Neural progenitor cell (in vitro differentiated cells): ENCODE measurements at regions not wholly inside any gene's neighbourhood (a gene's known extent, or its start where the extent isn't known, plus 50 kb on each side); places are given as distances from the start of the nearest gene placed in this dataset.

Experiments
- DNase-seq: peaks from one replicate; pipeline ENCODE4 v3.0.0-alpha.2; 2016; ENCODE audit warnings: low spot score
- H2AFZ ChIP-seq: fragments of 200-600 bp; sonication (generic); replicated peaks from 2 replicates; pipeline ENCODE4 v1.6.1; 2016; ENCODE audit warnings: antibody characterized with exemption
- H3F3A ChIP-seq: fragments of 200-600 bp; sonication (generic); 2 replicates; pipeline ENCODE4 v1.6.1; 2016; ENCODE audit warnings: antibody characterized with exemption, low read depth
- H3K27ac ChIP-seq: fragments of 200-600 bp; sonication (generic); 2 replicates; pipeline ENCODE4 v1.5.1; 2016; ENCODE audit warnings: mild to moderate bottlenecking
- H3K27me3 ChIP-seq: fragments of 200-600 bp; sonication (generic); 2 replicates; pipeline ENCODE4 v1.6.1; 2016; ENCODE audit warnings: mild to moderate bottlenecking, moderate library complexity
- H3K36me3 ChIP-seq: fragments of 200-600 bp; sonication (generic); 2 replicates; pipeline ENCODE4 v1.5.1; 2016
- H3K4me1 ChIP-seq: fragments of 200-600 bp; sonication (generic); 2 replicates; pipeline ENCODE4 v1.6.1; 2016; ENCODE audit warnings: mixed run types
- H3K4me2 ChIP-seq: fragments of 200-600 bp; sonication (generic); 2 replicates; pipeline ENCODE4 v1.6.1; 2016
- H3K4me3 ChIP-seq: fragments of 200-600 bp; sonication (generic); 2 replicates; pipeline ENCODE4 v1.5.1; 2016
- H3K79me2 ChIP-seq: fragments of 200-600 bp; sonication (generic); 2 replicates; pipeline ENCODE4 v1.6.1; 2016; ENCODE audit warnings: low read depth
- H3K9ac ChIP-seq: fragments of 200-600 bp; sonication (generic); 2 replicates; pipeline ENCODE4 v1.6.1; 2016
- H3K9me3 ChIP-seq: fragments of 200-600 bp; sonication (generic); 2 replicates; pipeline ENCODE4 v1.5.1; 2016; ENCODE audit warnings: low read depth
- H4K20me1 ChIP-seq: fragments of 200-600 bp; sonication (generic); 2 replicates; pipeline ENCODE4 v1.6.1; 2016; ENCODE audit warnings: low read depth
- H3K27ac Mint-ChIP-seq: 3 replicates; pipeline ENCODE4 v1.8.0; 2021; ENCODE audit warnings: mixed read lengths
- H3K27me3 Mint-ChIP-seq: 2 replicates; pipeline ENCODE4 v1.8.0; 2022; ENCODE audit warnings: low read depth, mild to moderate bottlenecking, inconsistent platforms, moderate library complexity, mixed read lengths; ENCODE audit not compliant: insufficient read depth
- H3K36me3 Mint-ChIP-seq: 3 replicates; pipeline ENCODE4 v1.8.0; 2021; ENCODE audit warnings: mixed read lengths
- H3K4me1 Mint-ChIP-seq: 3 replicates; pipeline ENCODE4 v1.8.0; 2021; ENCODE audit warnings: mixed read lengths
- H3K4me3 Mint-ChIP-seq: 3 replicates; pipeline ENCODE4 v1.8.0; 2021; ENCODE audit warnings: mild to moderate bottlenecking, moderate library complexity, mixed read lengths
- H3K9me3 Mint-ChIP-seq: 3 replicates; pipeline ENCODE4 v1.8.0; 2020; ENCODE audit warnings: mixed read lengths
- EZH2 ChIP-seq: fragments of 200-600 bp; sonication (generic); IDR thresholded peaks from 2 replicates; pipeline ENCODE4 v1.6.1; 2017; ENCODE audit warnings: antibody characterized with exemption, mild to moderate bottlenecking, moderate library complexity
- EZH2phosphoT487 ChIP-seq: fragments of 200-600 bp; sonication (generic); IDR thresholded peaks from 2 replicates; pipeline ENCODE4 v1.6.1; 2017; ENCODE audit warnings: antibody characterized with exemption
- TF ChIP-seq, protein P1 (sequence below): fragments of 200-600 bp; sonication (generic); IDR thresholded peaks from 2 replicates; pipeline ENCODE4 v1.5.1; 2017; ENCODE audit warnings: antibody characterized with exemption, mild to moderate bottlenecking

DNA sequence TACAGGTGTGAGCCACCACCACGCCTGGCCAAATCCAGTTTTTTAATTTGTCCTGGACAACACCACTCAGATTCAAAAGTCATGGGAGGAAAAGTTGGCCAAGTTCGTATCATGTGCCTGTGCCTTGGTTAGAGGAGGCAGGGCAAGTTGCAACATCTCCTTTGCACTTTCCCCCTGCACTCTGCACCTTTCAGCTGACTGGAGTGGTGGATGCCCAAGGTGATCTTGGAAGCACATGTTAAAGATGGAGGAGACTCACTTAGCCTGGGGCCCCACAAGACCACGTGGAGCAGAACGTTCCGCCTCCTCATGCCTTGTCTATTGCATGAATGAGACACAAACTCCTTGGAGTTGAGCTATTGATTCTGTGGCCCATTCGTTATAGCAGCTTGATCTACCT lies 82.1 kb upstream of the FZD10 start:
- TF ChIP-seq, protein P1, sequence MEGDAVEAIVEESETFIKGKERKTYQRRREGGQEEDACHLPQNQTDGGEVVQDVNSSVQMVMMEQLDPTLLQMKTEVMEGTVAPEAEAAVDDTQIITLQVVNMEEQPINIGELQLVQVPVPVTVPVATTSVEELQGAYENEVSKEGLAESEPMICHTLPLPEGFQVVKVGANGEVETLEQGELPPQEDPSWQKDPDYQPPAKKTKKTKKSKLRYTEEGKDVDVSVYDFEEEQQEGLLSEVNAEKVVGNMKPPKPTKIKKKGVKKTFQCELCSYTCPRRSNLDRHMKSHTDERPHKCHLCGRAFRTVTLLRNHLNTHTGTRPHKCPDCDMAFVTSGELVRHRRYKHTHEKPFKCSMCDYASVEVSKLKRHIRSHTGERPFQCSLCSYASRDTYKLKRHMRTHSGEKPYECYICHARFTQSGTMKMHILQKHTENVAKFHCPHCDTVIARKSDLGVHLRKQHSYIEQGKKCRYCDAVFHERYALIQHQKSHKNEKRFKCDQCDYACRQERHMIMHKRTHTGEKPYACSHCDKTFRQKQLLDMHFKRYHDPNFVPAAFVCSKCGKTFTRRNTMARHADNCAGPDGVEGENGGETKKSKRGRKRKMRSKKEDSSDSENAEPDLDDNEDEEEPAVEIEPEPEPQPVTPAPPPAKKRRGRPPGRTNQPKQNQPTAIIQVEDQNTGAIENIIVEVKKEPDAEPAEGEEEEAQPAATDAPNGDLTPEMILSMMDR, result no peak
- TF ChIP-seq EZH2phosphoT487 (no peak), EZH2 (no peak)
- H3K36me3 ChIP-seq, result no peaks in the 10 kb centered on the region
- peaks cover 15% of the 10 kb centered on the region for H3F3A ChIP-seq

DNA sequence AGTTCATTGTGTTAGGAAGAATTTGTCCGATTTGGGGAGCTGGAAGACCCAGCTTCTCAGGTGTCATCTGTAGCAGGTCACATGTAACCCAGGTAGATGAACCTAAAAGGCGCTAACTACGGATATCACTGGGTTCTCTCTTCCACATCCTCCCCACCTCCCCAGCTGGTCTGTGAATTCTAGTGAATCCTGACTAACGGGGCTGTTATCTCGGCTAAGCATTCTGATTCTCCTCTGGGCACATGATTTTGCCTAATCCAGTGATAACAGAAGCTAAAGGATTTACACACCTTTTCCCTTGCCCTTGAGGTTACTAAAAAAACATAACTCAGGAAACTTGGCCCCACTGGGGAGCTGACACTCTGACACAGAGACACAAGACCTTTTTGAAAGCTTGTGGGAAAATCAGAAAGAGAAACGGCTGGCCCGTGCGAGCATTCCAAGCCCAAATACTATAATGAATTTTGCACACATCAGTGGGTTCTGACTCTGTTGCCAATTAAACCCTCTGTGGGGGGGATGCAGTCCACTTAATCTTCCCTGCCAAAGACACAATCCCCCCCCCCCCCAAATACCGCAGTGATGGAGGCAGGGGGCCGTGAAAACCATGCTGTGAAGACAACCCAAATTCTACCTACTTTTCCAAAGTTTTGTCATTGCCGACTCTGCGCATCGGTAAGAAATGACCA lies 81.0 kb upstream of the FZD10 start:
- peaks cover 15% of the 10 kb centered on the region for H3F3A ChIP-seq
- Mint-ChIP-seq H3K27me3 (peaks cover 31% of the 10 kb centered on the region), H3K27ac (peak overlapping the region; percentile 89), H3K4me1 (peaks cover 72% of the 10 kb centered on the region), H3K4me3 (peak overlapping the region; percentile 62), H3K9me3 (peaks cover 11% of the 10 kb centered on the region), H3K36me3 (no peaks in the 10 kb centered on the region)
- no peak overlapping the region for H2AFZ ChIP-seq
- no peaks in the 10 kb centered on the region for H3K79me2 ChIP-seq
- DNase-seq, result peak; percentile 82
- peak overlapping the region; percentile 58 for H3K4me2 ChIP-seq
- H3K4me1 ChIP-seq, result peaks cover 18% of the 10 kb centered on the region
- H3K9me3 ChIP-seq, result no peaks in the 10 kb centered on the region
- peak overlapping the region; percentile 25 for H3K4me3 ChIP-seq
- H3K27me3 ChIP-seq, result peaks cover 52% of the 10 kb centered on the region
- no peaks in the 10 kb centered on the region for H3K36me3 ChIP-seq
- no peak overlapping the region for H3K27ac ChIP-seq
- no peaks in the 10 kb centered on the region for H4K20me1 ChIP-seq
- TF ChIP-seq, protein P1, result no peak
- TF ChIP-seq EZH2 (no peak), EZH2phosphoT487 (peak; percentile 84)
- no peak overlapping the region for H3K9ac ChIP-seq

More for the DNA sequence above, 82.1 kb upstream of the FZD10 start:
- no peaks in the 10 kb centered on the region for H3K9me3 ChIP-seq
- no peak overlapping the region for H3K27ac ChIP-seq
- peaks cover 15% of the 10 kb centered on the region for H3K4me1 ChIP-seq
- H3K4me3 ChIP-seq, result no peak overlapping the region
- Mint-ChIP-seq H3K36me3 (no peaks in the 10 kb centered on the region), H3K27me3 (peaks cover 38% of the 10 kb centered on the region), H3K4me1 (peaks cover 71% of the 10 kb centered on the region), H3K9me3 (peaks cover 13% of the 10 kb centered on the region), H3K4me3 (no peak overlapping the region), H3K27ac (peak overlapping the region; percentile 75)
- peaks cover 56% of the 10 kb centered on the region for H3K27me3 ChIP-seq
- no peaks in the 10 kb centered on the region for H4K20me1 ChIP-seq
- H3K79me2 ChIP-seq, result no peaks in the 10 kb centered on the region
- no peak for DNase-seq
- H2AFZ ChIP-seq, result no peak overlapping the region
- no peak overlapping the region for H3K9ac ChIP-seq
- no peak overlapping the region for H3K4me2 ChIP-seq

DNA sequence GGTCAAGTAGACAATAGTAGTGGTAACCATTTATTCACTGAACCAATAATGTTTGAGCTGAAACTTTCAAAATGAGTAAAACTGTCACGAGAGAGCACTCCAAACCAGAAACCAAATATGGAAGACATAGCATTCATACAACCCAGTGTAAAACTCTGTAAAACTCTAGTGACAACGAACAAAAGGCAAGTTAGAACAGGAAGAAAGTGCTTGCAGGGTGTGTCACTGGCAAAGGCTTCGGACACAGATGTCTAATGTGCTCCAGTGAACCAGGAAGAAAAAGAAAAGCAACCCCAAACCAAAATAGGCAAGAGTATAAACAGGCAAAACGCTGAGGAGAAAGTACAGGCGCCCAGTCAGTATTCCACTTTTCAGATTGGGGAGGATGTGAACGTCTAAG lies 79.3 kb upstream of the FZD10 start:
- H3K36me3 Mint-ChIP-seq, result no peaks in the 10 kb centered on the region
- Histone ChIP-seq H2AFZ (no peak overlapping the region), H3K79me2 (no peaks in the 10 kb centered on the region), H3K27ac (no peak overlapping the region), H3K9me3 (no peaks in the 10 kb centered on the region), H3K36me3 (no peaks in the 10 kb centered on the region), H3K4me2 (no peak overlapping the region), H4K20me1 (no peaks in the 10 kb centered on the region), H3K4me1 (peaks cover 23% of the 10 kb centered on the region), H3K4me3 (no peak overlapping the region), H3F3A (peaks cover 15% of the 10 kb centered on the region), H3K9ac (no peak overlapping the region), H3K27me3 (peaks cover 50% of the 10 kb centered on the region)
- peaks cover 81% of the 10 kb centered on the region for H3K4me1 Mint-ChIP-seq
- peaks cover 23% of the 10 kb centered on the region for H3K27me3 Mint-ChIP-seq
- TF ChIP-seq EZH2, result no peak
- peak overlapping the region; percentile 14 for H3K4me3 Mint-ChIP-seq
- H3K27ac Mint-ChIP-seq, result peak overlapping the region; percentile 65
- H3K9me3 Mint-ChIP-seq, result peaks cover 3% of the 10 kb centered on the region
- no peak for DNase-seq

DNA sequence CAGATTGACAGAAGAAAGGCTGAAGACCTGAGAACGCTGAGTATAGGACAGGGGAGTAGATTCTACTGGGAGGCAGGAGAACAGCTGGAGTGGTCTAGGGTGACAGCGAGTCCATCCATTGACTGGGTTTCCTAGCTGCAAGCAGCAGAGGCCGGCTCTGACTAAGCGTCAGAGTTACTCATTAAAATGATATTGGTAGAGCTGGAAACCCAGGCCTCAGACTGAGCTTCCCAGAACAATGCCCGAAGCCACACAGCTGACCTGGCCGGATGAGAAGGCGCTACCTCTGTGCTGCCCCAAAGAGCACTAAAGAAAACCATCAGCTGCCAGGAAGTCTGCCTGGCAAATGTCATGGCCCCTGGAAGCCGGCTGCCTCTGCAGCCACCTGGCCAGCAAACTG lies 78.5 kb upstream of the FZD10 start:
- H3K36me3 Mint-ChIP-seq, result no peaks in the 10 kb centered on the region
- DNase-seq, result no peak
- peaks cover 15% of the 10 kb centered on the region for H3F3A ChIP-seq
- H3K4me3 Mint-ChIP-seq, result no peak overlapping the region
- peaks cover 3% of the 10 kb centered on the region for H3K9me3 Mint-ChIP-seq
- H2AFZ ChIP-seq, result no peak overlapping the region
- peaks cover 86% of the 10 kb centered on the region for H3K4me1 Mint-ChIP-seq
- H4K20me1 ChIP-seq, result no peaks in the 10 kb centered on the region
- TF ChIP-seq EZH2phosphoT487 (no peak), EZH2 (no peak)
- TF ChIP-seq, protein P1, result no peak
- H3K27me3 Mint-ChIP-seq, result peaks cover 17% of the 10 kb centered on the region
- no peak overlapping the region for H3K9ac ChIP-seq
- H3K9me3 ChIP-seq, result no peaks in the 10 kb centered on the region
- H3K4me1 ChIP-seq, result peaks cover 23% of the 10 kb centered on the region
- H3K79me2 ChIP-seq, result no peaks in the 10 kb centered on the region
- H3K4me3 ChIP-seq, result no peak overlapping the region
- peak overlapping the region; percentile 4 for H3K27ac Mint-ChIP-seq
- peaks cover 44% of the 10 kb centered on the region for H3K27me3 ChIP-seq
- no peak overlapping the region for H3K4me2 ChIP-seq
- H3K36me3 ChIP-seq, result no peaks in the 10 kb centered on the region
- no peak overlapping the region for H3K27ac ChIP-seq
